ENCODE measurements at regions not wholly inside any gene's neighbourhood (a gene's known extent, or its start where the extent isn't known, plus 50 kb on each side); places are given as distances from the start of the nearest gene placed in this dataset.

GRCh38 chr20:11090751-11091150 is 417.0 kb upstream of the JAG1 start:
- Histone ChIP-seq H2BK15ac (ENCODE audit: low read depth, low read length) (no peak overlapping the region), H3K14ac (replicated peaks; ENCODE audit: low read depth, low read length) (no peak overlapping the region), H3K4me2 (ENCODE audit: low read depth, low read length) (no peak overlapping the region), H3K4me1 (ENCODE audit: control insufficient read depth, insufficient read depth, low read length) (no peaks in the 10 kb centered on the region), H4K91ac (ENCODE audit: insufficient read depth, low read depth, low read length) (no peak overlapping the region), H2BK5ac (ENCODE audit: low read depth, low read length, poor library complexity, severe bottlenecking) (no peak overlapping the region), H3K9me3 (ENCODE audit: control insufficient read depth, insufficient read depth, low read length) (no peaks in the 10 kb centered on the region), H3K9me1 (ENCODE audit: insufficient read depth, low read length) (no peaks in the 10 kb centered on the region), H3K4ac (ENCODE audit: low read depth, low read length) (no peak overlapping the region), H3K23ac (ENCODE audit: low read depth, low read length) (no peak overlapping the region), H2BK120ac (ENCODE audit: low read depth, low read length) (no peak overlapping the region), H3K27ac (ENCODE audit: insufficient read depth, low read length) (no peak overlapping the region), H3K27me3 (ENCODE audit: control insufficient read depth, insufficient read depth, low read length) (no peaks in the 10 kb centered on the region), H3K4me3 (ENCODE audit: insufficient read depth, low read depth, low read length) (no peak overlapping the region), H3K79me1 (ENCODE audit: low read depth in 1 of 2, low read length in 2 of 2) (no peaks in the 10 kb centered on the region), H2AK9ac (replicated peaks; ENCODE audit: low read depth, low read length, poor library complexity) (no peak overlapping the region), H2BK20ac (ENCODE audit: low read depth, low read length) (no peak overlapping the region), H3K9ac (ENCODE audit: low read depth, low read length) (no peak overlapping the region), H3K36me3 (ENCODE audit: control insufficient read depth, insufficient read depth, low read length) (no peaks in the 10 kb centered on the region), H4K8ac (ENCODE audit: low read depth in 2 of 2, low read length in 2 of 2) (no peak overlapping the region), H3K18ac (ENCODE audit: low read depth, low read length) (no peak overlapping the region), H3K56ac (ENCODE audit: extremely low read depth, insufficient read depth, low read length) (no peak overlapping the region), H2AFZ (replicated peaks; ENCODE audit: low read length, poor library complexity) (no peak overlapping the region), H2AK5ac (ENCODE audit: low read depth, low read length) (no peak overlapping the region), H4K5ac (ENCODE audit: low read depth, low read length) (no peak overlapping the region), H4K20me1 (ENCODE audit: insufficient read depth, low read length) (no peaks in the 10 kb centered on the region)
- ChIA-PET POLR2A (ENCODE audit: unreplicated experiment) (no interaction called here), CTCF (no interaction called here)
- in situ Hi-C loops (cut with MboI; ENCODE audit: low sequenced_read_pairs) (no loop called here), dilution Hi-C loops (cut with HindIII; ENCODE audit: low sequenced_read_pairs, unreplicated experiment) (no loop called here), intact Hi-C loops (cut with micrococcal nuclease) (loop anchor here (5.0 kb wide), 1 partner anchor 418 kb away; the partner anchor contains the start of gene JAG1)
- no TSS peak for BruUV-seq (replicated peaks)
- TF ChIP-seq CTCF (conservative IDR thresholded peaks at IDR 0.05; ENCODE audit: low read depth, low read length) (no peak), RAD21 (IDR thresholded peaks at IDR 0.05; ENCODE audit: low read length) (no peak), USF2 (IDR thresholded peaks at IDR 0.05; ENCODE audit: low read depth, low read length) (no peak), ELK1 (IDR thresholded peaks at IDR 0.05; ENCODE audit: borderline replicate concordance, low read depth, low read length) (no peak), MAZ (IDR thresholded peaks at IDR 0.05; ENCODE audit: borderline replicate concordance, low read depth, low read length) (no peak), RFX5 (IDR thresholded peaks at IDR 0.05; ENCODE audit: low read depth, low read length) (no peak), POLR2A (IDR thresholded peaks at IDR 0.05; ENCODE audit: low read depth, low read length) (no peak), CHD1 (IDR thresholded peaks at IDR 0.05; ENCODE audit: low read depth, low read length) (no peak), FOS (IDR thresholded peaks at IDR 0.05; ENCODE audit: low read depth, low read length) (no peak), MXI1 (IDR thresholded peaks at IDR 0.05; ENCODE audit: borderline replicate concordance, low read depth, low read length) (no peak), SMC3 (IDR thresholded peaks at IDR 0.05; ENCODE audit: low read depth, low read length) (no peak), NFE2L2 (IDR thresholded peaks at IDR 0.05; ENCODE audit: low read depth, low read length) (no peak)
- DNase-seq: no peak
- WGBS, 2 experiments (ENCODE audit: extremely low coverage in 2 of 2, insufficient read length in 1 of 2): no CpG with 5 or more reads among the region's 1 CpG
- no peak for ATAC-seq (ENCODE audit: low read depth)
